ENCODE measurements at regions not wholly inside any gene's neighbourhood (a gene's known extent, or its start where the extent isn't known, plus 50 kb on each side); places are given as distances from the start of the nearest gene placed in this dataset.

DNA sequence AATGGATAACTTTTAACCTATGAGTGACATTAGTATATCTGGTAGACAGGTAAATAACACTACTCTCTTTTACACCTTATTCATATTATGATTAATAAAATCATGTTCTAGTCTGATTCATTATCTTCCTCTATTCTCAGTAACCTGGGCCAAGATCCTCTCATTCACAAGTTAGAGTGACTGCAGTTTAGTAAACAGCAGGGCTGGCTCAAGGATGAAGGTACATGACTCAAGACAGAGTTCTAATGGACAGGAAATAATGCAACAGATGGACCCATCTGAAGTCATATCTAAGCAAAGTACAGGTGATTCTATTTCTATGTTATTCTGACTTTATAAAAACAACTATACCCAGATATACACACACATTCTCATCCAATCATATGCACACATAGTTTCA is 582.5 kb upstream of the CDH18 start:
- H3K9me3 ChIP-seq (ENCODE audit: control insufficient read depth, insufficient read depth, low read depth, low read length): no peaks in the 10 kb centered on the region
- H3K27me3 ChIP-seq (ENCODE audit: control insufficient read depth, insufficient read depth, low read length): no peaks in the 10 kb centered on the region
- no peak overlapping the region for H3K9ac ChIP-seq (ENCODE audit: low read length)
- H3K4me3 ChIP-seq (ENCODE audit: low read depth, low read length): no peak overlapping the region
- H3K4me1 ChIP-seq (ENCODE audit: control insufficient read depth, insufficient read depth, low read length): no peaks in the 10 kb centered on the region
- no peak overlapping the region for H3K27ac ChIP-seq (ENCODE audit: low read depth, low read length)
- no peaks in the 10 kb centered on the region for H3K36me3 ChIP-seq (ENCODE audit: control insufficient read depth, insufficient read depth, low read length)

DNA sequence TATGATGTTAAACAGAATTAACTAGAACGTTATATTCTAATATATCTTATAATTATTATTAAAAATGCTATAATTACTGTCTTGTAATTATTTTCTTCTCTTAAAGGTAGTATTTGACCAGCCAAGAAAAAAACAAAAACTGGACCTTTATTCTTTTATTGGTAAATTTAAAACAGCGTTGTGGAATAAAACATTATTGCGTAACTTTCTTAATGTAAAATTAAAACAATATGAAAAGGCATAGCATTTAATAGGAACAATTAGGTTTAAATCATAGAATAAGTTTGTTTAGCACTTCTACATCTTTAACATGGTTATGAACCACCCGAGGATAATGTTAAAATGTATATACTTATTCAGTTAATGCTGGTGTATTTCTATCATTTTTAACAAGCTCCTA is 574.5 kb upstream of the CDH18 start:
- Histone ChIP-seq H3K9ac (ENCODE audit: low read length) (no peak overlapping the region), H3K36me3 (ENCODE audit: control insufficient read depth, insufficient read depth, low read length) (no peaks in the 10 kb centered on the region), H3K27ac (ENCODE audit: low read depth, low read length) (no peak overlapping the region), H3K9me3 (ENCODE audit: control insufficient read depth, insufficient read depth, low read depth, low read length) (no peaks in the 10 kb centered on the region), H3K4me1 (ENCODE audit: control insufficient read depth, insufficient read depth, low read length) (no peaks in the 10 kb centered on the region), H3K27me3 (ENCODE audit: control insufficient read depth, insufficient read depth, low read length) (no peaks in the 10 kb centered on the region), H3K4me3 (ENCODE audit: low read depth, low read length) (no peak overlapping the region)

DNA sequence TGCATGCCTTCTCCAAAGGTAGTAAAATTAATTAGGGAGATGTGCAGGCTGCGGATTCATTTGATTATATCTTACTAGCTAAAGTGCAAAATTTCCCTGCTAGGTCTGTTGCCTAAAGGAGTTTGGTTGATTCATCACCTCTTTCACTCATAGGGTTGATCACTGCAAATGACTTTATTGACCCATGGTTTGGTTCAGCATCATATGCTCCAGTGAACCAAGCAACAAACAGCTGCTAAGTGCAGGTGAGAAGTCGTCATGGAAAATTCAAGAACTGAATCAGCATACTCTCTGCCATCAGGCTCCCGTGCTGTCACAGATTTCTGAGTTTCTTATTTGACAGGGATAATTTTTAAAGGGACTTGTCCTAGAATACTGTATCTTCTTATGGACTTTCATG is 571.8 kb upstream of the CDH18 start:
- H3K27me3 ChIP-seq (ENCODE audit: control insufficient read depth, insufficient read depth, low read length): no peaks in the 10 kb centered on the region
- no peaks in the 10 kb centered on the region for H3K36me3 ChIP-seq (ENCODE audit: control insufficient read depth, insufficient read depth, low read length)
- H3K9ac ChIP-seq (ENCODE audit: low read length): no peak overlapping the region
- H3K4me3 ChIP-seq (ENCODE audit: low read depth, low read length): no peak overlapping the region
- 0 out of 2 replicates have a peak, but pooled peaks cover 5% of the 10 kb centered on the region for H3K4me1 ChIP-seq (ENCODE audit: control insufficient read depth, insufficient read depth, low read length)
- H3K9me3 ChIP-seq (ENCODE audit: control insufficient read depth, insufficient read depth, low read depth, low read length): no peaks in the 10 kb centered on the region
- no peak overlapping the region for H3K27ac ChIP-seq (ENCODE audit: low read depth, low read length)

DNA sequence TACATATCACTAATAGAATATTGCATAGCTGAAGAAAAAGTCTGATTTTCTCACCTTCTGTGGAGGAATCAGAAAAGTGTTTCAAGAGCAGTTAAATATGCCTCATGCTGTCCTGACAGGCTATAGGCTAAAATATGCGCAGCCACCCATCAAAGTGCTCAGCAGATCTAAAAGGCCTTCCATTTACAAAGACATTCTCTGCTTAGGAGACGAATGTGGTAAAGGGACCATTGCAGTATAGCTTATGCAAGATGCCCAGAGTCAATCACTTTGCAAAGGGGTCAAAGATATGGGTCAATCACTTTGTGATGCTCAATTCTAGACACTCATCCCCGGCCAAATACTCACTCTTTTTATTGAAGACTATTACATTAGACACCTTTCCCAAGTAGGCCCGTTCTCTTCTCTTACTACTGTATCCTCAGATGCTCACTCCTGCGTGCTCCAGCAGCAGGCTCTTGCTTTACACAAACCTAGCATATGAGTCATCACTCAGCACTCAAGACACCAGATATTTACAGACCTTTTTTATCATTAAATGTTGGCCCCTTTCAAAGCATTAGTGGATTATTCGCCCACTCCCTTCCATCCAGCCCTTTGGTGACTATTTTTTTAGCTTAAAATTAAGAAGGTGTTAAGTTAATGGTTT is 568.2 kb upstream of the CDH18 start:
- H3K36me3 ChIP-seq (ENCODE audit: control insufficient read depth, insufficient read depth, low read length): no peaks in the 10 kb centered on the region
- H3K27ac ChIP-seq (ENCODE audit: low read depth, low read length): no peak overlapping the region
- H3K9me3 ChIP-seq (ENCODE audit: control insufficient read depth, insufficient read depth, low read depth, low read length): no peaks in the 10 kb centered on the region
- no peak overlapping the region for H3K9ac ChIP-seq (ENCODE audit: low read length)
- H3K4me1 ChIP-seq (ENCODE audit: control insufficient read depth, insufficient read depth, low read length): 0 out of 2 replicates have a peak, but pooled peaks cover 5% of the 10 kb centered on the region
- no peak overlapping the region for H3K4me3 ChIP-seq (ENCODE audit: low read depth, low read length)
- no peaks in the 10 kb centered on the region for H3K27me3 ChIP-seq (ENCODE audit: control insufficient read depth, insufficient read depth, low read length)

DNA sequence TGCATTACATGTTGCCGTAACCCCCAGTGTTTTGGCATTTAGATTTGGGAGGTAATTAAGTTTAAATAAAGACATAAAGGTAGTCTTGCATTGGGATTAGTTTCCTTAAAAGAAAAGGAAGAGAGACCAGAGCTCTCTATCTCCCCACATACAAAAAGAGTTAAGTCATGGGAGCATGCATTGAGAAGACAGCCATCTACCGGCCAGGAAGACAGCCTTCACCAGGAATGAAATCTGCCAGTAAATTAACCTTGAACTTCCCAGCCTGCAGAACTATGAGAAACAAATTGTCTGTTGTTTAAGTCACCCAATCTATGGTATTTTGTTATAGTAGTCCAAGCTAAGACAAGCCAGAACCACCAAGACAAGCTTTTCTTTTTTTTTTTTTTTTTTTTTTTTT is 567.0 kb upstream of the CDH18 start:
- Histone ChIP-seq H3K36me3 (ENCODE audit: control insufficient read depth, insufficient read depth, low read length) (no peaks in the 10 kb centered on the region), H3K27me3 (ENCODE audit: control insufficient read depth, insufficient read depth, low read length) (no peaks in the 10 kb centered on the region), H3K27ac (ENCODE audit: low read depth, low read length) (no peak overlapping the region), H3K9me3 (ENCODE audit: control insufficient read depth, insufficient read depth, low read depth, low read length) (no peaks in the 10 kb centered on the region), H3K9ac (ENCODE audit: low read length) (no peak overlapping the region), H3K4me3 (ENCODE audit: low read depth, low read length) (no peak overlapping the region), H3K4me1 (ENCODE audit: control insufficient read depth, insufficient read depth, low read length) (0 out of 2 replicates have a peak, but pooled peaks cover 5% of the 10 kb centered on the region)

DNA sequence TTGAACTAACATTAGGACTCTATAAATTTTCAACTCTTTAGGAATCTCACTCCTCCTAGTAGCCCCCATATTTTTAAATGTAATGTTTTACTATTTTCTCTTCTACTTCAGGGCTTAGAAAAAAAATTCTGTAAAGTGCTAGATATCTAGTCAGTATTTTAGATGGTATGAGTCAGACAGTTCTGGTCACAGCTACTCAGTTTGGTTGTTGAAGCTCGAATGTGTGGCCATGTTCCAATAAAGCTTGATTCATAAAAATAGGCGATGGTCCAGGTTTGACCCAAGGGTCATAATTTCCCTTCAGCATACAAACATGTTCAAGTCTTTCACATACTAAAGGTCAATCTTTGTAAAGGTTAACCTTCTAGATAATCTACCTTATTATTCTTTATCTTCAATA is 566.0 kb upstream of the CDH18 start:
- Histone ChIP-seq H3K9ac (ENCODE audit: low read length) (no peak overlapping the region), H3K27ac (ENCODE audit: low read depth, low read length) (no peak overlapping the region), H3K4me1 (ENCODE audit: control insufficient read depth, insufficient read depth, low read length) (0 out of 2 replicates have a peak, but pooled peaks cover 5% of the 10 kb centered on the region), H3K27me3 (ENCODE audit: control insufficient read depth, insufficient read depth, low read length) (no peaks in the 10 kb centered on the region), H3K4me3 (ENCODE audit: low read depth, low read length) (no peak overlapping the region), H3K9me3 (ENCODE audit: control insufficient read depth, insufficient read depth, low read depth, low read length) (no peaks in the 10 kb centered on the region), H3K36me3 (ENCODE audit: control insufficient read depth, insufficient read depth, low read length) (no peaks in the 10 kb centered on the region)

DNA sequence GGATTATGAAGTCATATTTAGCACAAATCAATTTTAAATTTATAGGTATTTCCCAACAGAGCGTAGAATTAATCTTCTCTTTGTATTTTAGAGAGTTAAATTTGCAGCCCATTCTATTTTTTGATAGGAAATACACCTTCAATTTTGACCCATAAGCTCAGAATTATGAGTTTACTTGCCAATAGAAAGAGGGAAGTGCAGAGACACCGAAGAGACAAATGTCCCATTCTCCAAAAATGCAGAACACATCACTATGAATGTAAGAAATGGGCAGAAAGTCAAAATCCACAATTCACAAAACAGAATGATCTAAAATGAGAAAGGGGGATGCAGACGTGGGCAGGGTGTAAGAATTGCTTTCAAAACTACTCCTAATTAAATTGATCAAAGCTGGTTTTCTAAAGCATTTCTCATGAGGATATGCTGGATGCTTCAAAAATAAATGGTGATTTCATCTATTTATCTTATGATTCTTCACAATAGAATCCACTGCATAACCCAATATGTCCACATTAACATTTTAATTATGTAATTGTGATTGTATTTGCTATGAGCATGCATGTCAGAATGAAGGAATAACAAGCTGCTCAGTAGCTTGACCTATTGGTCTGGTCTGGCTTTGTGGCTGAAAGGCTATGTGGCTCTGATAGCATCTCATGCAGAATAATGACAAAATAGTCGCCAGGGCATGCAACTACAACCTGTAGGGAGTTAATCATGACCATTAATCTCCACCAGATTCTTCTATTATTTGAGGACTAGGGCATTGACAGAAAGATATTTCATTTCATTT is 550.1 kb upstream of the CDH18 start:
- Histone ChIP-seq H3K36me3 (ENCODE audit: control insufficient read depth, insufficient read depth, low read length) (no peaks in the 10 kb centered on the region), H3K4me1 (ENCODE audit: control insufficient read depth, insufficient read depth, low read length) (no peaks in the 10 kb centered on the region), H3K9ac (ENCODE audit: low read length) (no peak overlapping the region), H3K9me3 (ENCODE audit: control insufficient read depth, insufficient read depth, low read depth, low read length) (0 out of 2 replicates have a peak, but pooled peaks cover 3% of the 10 kb centered on the region), H3K27ac (ENCODE audit: low read depth, low read length) (no peak overlapping the region), H3K4me3 (ENCODE audit: low read depth, low read length) (no peak overlapping the region), H3K27me3 (ENCODE audit: control insufficient read depth, insufficient read depth, low read length) (no peaks in the 10 kb centered on the region)

DNA sequence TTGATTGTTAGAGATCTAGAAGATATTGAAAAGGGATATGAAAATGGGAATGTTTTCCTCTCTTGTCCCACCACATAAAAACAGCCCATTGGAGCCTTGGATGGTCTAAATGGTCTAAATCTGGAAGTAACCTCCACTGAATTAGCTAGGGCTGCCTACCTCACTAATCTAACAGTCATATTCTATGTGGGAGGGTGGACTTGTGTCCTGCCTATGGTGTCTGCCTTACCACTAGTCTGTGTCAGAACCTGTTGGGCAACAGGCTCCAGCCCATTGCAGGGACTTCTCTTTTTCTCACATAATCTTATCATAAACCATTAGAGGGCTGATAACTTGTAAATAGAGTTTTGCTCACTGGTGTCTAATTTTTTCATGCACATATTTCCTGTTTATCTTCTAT is 548.8 kb upstream of the CDH18 start:
- H3K9me3 ChIP-seq (ENCODE audit: control insufficient read depth, insufficient read depth, low read depth, low read length): 0 out of 2 replicates have a peak, but pooled peaks cover 3% of the 10 kb centered on the region
- H3K4me3 ChIP-seq (ENCODE audit: low read depth, low read length): no peak overlapping the region
- no peak overlapping the region for H3K9ac ChIP-seq (ENCODE audit: low read length)
- H3K27me3 ChIP-seq (ENCODE audit: control insufficient read depth, insufficient read depth, low read length): no peaks in the 10 kb centered on the region
- no peak overlapping the region for H3K27ac ChIP-seq (ENCODE audit: low read depth, low read length)
- H3K36me3 ChIP-seq (ENCODE audit: control insufficient read depth, insufficient read depth, low read length): no peaks in the 10 kb centered on the region
- H3K4me1 ChIP-seq (ENCODE audit: control insufficient read depth, insufficient read depth, low read length): no peaks in the 10 kb centered on the region

DNA sequence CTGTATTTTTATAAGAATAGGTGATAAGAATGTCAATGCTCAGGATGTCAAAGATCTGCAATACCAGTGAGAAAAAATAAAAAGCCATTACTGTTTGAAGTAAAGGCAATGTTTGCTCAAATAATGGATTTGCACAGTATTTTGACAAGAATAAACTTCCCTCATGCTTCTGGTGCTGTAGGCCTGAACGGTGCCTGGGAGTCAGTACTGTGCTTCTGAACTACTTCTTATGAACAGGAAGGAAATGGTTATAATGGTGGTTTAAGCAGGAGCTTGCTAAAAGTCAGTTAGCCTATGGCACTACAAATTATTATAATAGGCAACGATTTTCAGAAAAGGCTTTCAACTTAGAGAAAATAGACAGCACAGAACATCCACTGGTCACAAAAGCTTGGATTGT is 548.3 kb upstream of the CDH18 start:
- H3K36me3 ChIP-seq (ENCODE audit: control insufficient read depth, insufficient read depth, low read length): no peaks in the 10 kb centered on the region
- H3K9me3 ChIP-seq (ENCODE audit: control insufficient read depth, insufficient read depth, low read depth, low read length): 0 out of 2 replicates have a peak, but pooled peaks cover 3% of the 10 kb centered on the region
- H3K9ac ChIP-seq (ENCODE audit: low read length): no peak overlapping the region
- no peak overlapping the region for H3K4me3 ChIP-seq (ENCODE audit: low read depth, low read length)
- H3K4me1 ChIP-seq (ENCODE audit: control insufficient read depth, insufficient read depth, low read length): no peaks in the 10 kb centered on the region
- H3K27me3 ChIP-seq (ENCODE audit: control insufficient read depth, insufficient read depth, low read length): no peaks in the 10 kb centered on the region
- H3K27ac ChIP-seq (ENCODE audit: low read depth, low read length): no peak overlapping the region

DNA sequence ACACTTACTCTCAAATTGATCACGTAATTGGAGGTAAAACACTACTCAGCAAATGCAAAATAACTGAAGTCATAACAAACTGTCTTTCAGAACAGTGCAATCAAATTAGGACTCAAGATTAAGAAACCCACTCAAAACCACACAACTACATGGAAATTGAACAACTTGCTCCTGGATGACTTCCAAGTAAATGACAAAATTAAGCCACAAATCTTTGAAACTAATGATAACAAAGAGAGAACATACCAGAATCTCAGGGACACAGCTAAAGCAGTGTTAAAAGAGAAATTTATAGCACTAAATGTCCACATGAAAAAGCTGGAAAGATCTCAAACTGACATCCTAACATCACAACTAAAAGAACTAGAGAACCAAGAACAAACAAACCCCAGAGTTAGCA is 540.5 kb upstream of the CDH18 start:
- no peaks in the 10 kb centered on the region for H3K9me3 ChIP-seq (ENCODE audit: control insufficient read depth, insufficient read depth, low read depth, low read length)
- H3K9ac ChIP-seq (ENCODE audit: low read length): no peak overlapping the region
- no peaks in the 10 kb centered on the region for H3K36me3 ChIP-seq (ENCODE audit: control insufficient read depth, insufficient read depth, low read length)
- no peak overlapping the region for H3K4me3 ChIP-seq (ENCODE audit: low read depth, low read length)
- no peaks in the 10 kb centered on the region for H3K4me1 ChIP-seq (ENCODE audit: control insufficient read depth, insufficient read depth, low read length)
- H3K27me3 ChIP-seq (ENCODE audit: control insufficient read depth, insufficient read depth, low read length): no peaks in the 10 kb centered on the region
- H3K27ac ChIP-seq (ENCODE audit: low read depth, low read length): no peak overlapping the region

DNA sequence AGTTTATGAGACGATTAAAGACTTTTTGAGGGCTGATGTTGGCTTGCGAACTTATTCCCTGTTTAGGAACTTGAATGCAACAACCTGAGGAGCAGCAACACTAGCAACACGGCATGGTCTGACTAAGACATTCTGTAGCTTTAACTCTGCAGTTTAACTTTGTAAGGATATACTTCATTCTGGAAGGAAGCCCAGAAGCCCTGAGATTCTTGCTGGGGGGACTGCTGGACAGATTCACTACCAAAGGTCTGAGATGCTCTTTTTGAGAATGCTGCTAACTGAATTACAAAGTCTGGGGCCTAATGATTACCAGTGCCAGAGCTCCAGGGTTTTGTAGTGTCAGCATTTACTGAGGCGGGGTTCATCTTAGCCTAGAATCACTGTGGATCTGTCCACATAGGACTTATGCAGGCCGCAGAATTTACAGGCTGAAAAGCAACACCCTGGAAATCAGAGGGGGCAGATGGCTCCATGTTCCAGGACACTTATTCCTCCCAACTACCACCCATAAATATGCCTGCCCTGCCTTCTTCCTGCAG is 537.1 kb upstream of the CDH18 start:
- no peaks in the 10 kb centered on the region for H3K4me1 ChIP-seq (ENCODE audit: control insufficient read depth, insufficient read depth, low read length)
- H3K27me3 ChIP-seq (ENCODE audit: control insufficient read depth, insufficient read depth, low read length): no peaks in the 10 kb centered on the region
- H3K27ac ChIP-seq (ENCODE audit: low read depth, low read length): no peak overlapping the region
- no peak overlapping the region for H3K4me3 ChIP-seq (ENCODE audit: low read depth, low read length)
- no peak overlapping the region for H3K9ac ChIP-seq (ENCODE audit: low read length)
- H3K36me3 ChIP-seq (ENCODE audit: control insufficient read depth, insufficient read depth, low read length): no peaks in the 10 kb centered on the region
- no peaks in the 10 kb centered on the region for H3K9me3 ChIP-seq (ENCODE audit: control insufficient read depth, insufficient read depth, low read depth, low read length)
